ENCODE measurements at regions not wholly inside any gene's neighbourhood (a gene's known extent, or its start where the extent isn't known, plus 50 kb on each side); places are given as distances from the start of the nearest gene placed in this dataset.

- TF ChIP-seq SP1 (IDR thresholded peaks at IDR 0.05; ENCODE audit: low read depth): no peak
- no peak for TF ChIP-seq MAX (IDR thresholded peaks at IDR 0.05)
Measured at GRCh38 chr5:68110264-68110663, 105.3 kb upstream of the PIK3R1 start.
